GM21528 (cell line): ENCODE measurements at regions not wholly inside any gene's neighbourhood (a gene's known extent, or its start where the extent isn't known, plus 50 kb on each side); places are given as distances from the start of the nearest gene placed in this dataset.

Source experiments
- ATAC-seq: cut with Tn5 transposase; IDR thresholded peaks from one replicate; pipeline ENCODE4 v1.9.1; 2021; ENCODE audit warnings: mild to moderate bottlenecking, moderate library complexity; ENCODE audit not compliant: unreplicated experiment, low FRiP score

DNA sequence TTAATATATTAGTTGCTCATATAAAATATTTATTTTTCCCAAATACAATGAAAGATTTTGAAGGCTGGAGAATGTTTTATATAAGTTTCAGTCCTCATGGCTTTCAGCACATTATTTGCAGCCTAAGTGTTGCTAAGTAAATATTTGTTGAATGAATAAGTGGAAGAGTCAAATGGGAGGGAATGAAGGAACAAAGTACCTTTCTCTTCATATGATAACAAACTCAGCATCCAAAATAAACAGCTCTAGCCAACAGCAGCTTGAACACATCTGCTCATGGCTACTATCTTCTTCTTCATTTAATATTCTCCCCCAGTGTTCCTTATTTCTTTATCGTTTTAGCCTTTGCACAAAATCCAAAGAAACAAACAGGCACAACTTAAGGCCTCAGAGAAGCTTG lies 385.2 kb upstream of the PIK3C3 start:
- no peak for ATAC-seq

- ATAC-seq = no peak
Measured at GRCh38 chr18:41561961-41562360, 393.1 kb upstream of the PIK3C3 start.

GRCh38 chr18:41558715-41559114 lies 396.3 kb upstream of the PIK3C3 start:
- ATAC-seq = no peak

- no peak for ATAC-seq
Measured at GRCh38 chr18:41553716-41554115, 401.3 kb upstream of the PIK3C3 start.

DNA sequence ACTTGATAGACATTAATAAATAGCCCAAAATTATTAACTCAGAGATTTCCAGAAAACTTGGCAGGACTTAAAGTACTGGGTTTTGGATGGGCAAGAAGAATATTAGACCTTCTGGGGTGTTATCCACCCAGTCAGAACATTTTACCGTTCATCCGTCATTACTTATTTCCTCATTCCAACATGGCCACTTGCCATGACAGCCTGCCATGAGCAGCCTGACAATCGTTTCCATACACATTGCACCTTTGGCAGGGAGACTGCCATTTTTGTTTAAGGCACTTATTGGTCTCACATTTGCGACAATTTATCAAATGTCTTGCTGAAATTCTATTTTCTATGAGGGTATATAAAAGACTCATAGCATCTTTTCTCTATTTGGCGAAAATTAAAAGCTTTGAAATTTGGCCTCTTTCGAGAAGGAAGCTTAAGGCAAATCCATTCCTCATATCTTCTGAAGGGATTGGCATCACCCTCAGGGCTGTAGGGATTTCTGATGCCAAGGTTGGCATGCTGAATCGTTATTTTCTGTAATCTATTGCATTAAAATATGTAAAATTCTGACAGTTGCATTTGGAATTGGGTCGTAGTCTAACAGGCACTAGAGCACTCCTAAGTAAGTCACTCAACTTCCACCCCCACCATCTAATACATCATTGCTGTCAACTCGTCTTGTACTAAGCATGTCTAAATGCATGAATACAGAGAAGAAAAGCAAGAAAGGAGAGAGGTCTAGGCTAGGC lies 406.3 kb upstream of the PIK3C3 start:
- no peak for ATAC-seq

DNA sequence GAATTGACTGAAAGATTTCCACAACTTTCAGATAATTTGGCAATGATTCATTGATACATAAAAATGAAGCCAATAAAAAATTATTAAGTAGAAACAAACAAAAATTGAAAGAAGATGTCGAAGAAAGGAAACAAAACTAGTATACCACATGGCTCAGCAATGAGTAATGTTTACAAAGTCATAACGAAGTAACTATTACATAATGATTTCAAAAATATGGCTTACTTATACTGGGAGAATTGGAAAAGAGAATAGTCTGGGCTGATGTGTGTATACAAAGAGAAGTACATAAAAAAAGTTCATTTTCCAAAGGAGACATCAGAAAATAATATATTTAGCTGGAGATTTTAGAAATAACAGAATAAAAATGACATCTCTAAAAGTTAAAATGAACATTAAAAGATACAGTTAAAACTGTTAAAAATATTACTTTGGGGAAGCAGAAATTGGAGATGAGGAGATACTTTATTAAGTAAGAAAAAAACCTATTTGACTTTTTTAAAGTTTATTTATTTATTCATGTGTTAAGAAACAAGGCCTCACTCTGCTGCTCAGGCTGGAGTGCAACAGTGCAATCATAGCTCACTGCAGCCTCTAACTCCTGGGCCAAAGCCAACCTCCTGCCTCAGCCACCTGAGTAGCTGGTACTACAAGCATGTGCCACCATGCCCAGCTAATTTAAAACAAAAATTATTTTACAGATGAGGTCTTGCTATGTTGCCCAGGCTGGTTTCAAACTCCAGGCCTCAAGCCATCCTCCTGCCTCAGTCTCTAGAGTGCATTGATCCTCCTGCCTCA lies 409.7 kb upstream of the PIK3C3 start:
- ATAC-seq = no peak

GRCh38 chr18:41543815-41544214 lies 411.2 kb upstream of the PIK3C3 start:
- ATAC-seq = no peak

- no peak for ATAC-seq
Measured at GRCh38 chr18:41540237-41540871, 414.7 kb upstream of the PIK3C3 start.

DNA sequence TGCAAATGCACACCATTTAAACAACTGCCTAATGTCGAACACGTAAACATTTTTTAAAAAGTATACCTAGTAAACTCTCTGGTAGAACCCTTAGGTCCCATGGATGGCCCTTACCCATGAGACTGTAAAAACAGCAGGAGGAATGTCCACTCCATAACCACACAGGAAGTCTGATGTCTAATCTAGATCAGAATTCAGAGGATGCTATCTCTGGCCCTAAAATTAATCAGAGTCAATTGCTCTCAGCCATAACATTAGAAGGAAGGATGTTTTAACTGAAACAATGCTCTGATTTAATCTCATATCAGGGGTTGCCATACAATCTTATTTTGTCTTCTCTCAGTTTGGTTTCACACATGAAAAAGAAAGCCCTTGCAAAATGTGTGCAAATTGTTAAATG lies 416.3 kb upstream of the PIK3C3 start:
- ATAC-seq = no peak

- no peak for ATAC-seq
Measured at GRCh38 chr18:41537666-41538065, 417.4 kb upstream of the PIK3C3 start.

- no peak for ATAC-seq
Measured at GRCh38 chr18:41532344-41533086, 422.5 kb upstream of the PIK3C3 start.

DNA sequence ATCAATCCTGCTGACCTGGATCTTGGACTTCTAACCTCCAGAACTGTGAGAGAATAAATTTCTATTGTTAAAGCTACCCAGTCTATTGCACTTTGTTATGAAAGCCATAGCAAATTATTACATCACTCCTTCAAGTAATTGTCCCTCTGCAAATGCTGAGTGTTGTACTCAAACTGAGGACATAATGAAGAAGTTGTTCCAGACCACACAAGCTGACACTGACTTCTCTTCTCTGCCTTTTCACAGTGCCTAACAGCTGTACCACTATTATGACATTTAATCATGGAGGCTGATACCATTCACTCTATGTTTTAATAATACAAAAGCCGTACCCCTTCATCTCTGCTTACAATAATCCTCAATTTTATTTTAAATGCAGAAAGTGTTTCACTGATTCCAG lies 424.1 kb upstream of the PIK3C3 start:
- no peak for ATAC-seq

DNA sequence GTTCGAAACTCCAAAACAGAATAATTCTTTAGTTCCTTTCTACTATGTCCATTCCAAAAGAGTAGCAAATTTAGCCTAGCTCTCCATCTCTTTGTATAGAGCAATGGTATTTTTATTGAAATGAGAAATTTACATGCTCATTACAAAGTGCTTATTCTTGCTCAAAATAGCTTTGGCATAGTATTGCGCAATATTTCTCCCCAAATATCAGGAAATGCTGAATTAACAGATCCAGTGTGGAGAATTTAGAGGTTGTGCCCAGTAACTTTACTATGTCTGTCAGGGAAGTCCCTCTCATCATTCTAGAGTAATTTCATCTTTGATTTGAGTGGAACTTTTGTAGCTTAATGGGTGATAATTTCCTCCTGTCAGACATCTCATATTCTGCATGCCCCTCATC lies 425.9 kb upstream of the PIK3C3 start:
- ATAC-seq = no peak

DNA sequence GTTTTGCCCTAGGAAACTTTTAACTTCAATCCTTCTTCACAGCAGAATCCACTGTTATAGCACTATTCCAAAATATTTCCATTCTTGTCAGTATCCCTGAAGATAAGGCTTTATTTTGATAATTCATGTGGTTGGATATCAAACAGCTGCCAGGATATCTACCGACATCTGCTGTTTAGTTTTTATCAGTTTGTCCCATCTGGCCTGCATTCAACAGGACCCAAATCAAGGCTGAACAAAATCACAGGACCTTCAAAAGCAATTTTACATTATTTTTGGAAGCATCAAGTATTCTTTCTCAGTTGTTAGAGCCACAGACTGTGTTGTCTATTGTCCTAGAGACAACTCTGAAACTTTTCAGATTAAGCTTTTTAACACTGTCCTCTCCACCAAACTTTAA lies 429.0 kb upstream of the PIK3C3 start:
- ATAC-seq = no peak

DNA sequence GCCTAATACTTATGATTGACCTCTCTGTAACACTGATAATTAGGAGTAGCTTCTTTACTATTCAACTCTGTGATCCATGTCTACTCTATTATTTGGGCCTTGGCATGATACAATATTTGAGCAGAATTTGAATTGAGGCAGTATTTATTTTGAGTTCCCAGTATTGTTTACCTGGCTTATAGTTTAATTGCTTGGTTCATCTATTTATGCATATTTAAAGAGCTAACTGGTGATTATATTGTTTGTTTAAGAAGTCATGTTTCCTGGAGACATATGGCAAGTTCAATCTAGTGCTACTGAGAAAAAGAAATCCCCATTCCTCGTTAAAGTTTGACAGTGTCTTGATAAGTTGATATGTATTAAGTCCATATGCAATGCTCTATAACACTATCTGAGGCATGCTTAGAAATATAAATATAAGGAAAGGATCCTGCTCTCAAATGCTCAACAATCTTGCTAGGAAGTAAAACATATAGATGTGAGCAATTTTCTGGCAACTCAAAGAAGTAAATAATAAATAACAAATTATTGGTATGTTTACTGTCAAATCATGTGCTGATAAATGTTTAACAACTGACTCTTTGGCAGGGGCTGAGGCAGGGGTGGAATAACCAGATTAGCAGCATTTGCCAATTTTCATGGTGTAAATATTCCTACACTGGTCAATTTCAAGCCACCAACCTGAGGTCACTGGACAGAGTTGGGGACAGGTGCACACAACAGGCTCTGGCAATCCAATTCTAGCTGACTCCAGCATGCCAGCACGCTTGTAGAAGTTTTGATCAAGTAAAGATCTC lies 430.2 kb upstream of the PIK3C3 start:
- no peak for ATAC-seq

DNA sequence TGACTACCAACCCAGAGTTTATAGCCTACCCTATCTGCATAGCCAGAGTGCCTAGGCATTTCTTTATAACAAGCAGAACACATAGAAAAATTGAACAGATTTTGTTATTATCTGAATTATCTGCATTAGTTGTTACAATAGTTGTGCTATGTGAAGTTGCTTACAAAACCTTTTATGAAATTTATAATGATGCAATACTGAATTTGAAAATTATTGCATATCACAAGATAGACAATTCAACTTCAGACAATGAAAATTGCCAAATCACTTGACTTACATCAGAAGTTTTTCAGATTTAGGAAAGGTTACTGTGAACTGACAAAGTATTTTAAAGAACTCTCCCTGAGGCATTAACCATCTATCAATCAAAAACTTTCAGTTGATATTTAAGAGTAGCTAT lies 437.9 kb upstream of the PIK3C3 start:
- no peak for ATAC-seq

DNA sequence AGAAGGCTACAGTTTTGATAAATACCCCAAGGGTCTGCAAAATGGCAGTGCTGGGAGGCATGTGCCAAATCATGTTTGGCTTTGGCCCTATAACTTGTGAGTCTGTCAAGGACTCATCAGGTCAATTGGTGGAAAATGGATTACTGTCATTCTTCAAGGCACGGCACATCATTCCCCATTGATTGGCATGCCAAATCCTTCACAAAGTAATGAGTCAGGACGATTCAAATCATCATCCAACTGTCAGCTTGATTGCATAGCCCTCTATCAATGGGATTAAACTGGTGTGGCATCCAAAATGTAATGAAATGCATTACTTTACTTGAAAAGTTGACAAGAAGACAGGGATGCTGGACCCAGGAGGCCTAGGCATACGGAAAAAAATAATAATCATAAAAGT lies 441.6 kb upstream of the PIK3C3 start:
- no peak for ATAC-seq

- ATAC-seq = no peak
Measured at GRCh38 chr18:41504316-41504715, 450.7 kb upstream of the PIK3C3 start.

DNA sequence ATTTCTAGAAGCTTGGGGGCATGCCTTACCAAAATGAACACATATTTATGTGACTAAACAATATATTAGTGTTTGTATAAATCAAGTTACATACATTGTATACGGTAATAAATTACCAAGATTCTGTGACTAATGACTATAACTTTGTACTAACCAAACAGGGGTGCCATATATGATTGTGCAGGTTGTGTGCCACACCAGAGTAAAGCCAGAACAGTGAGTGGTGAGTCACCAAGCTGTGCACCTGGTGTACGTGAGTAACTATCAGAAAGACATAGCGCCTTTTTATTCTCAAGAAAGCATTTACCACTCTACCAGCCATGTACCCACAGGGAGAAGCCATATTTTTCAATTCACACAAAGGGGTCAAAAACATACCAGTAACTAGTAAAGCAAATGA lies 453.2 kb upstream of the PIK3C3 start:
- no peak for ATAC-seq

GRCh38 chr18:41499345-41499744 lies 455.7 kb upstream of the PIK3C3 start:
- ATAC-seq = no peak
